ENCODE measurements at regions not wholly inside any gene's neighbourhood (a gene's known extent, or its start where the extent isn't known, plus 50 kb on each side); places are given as distances from the start of the nearest gene placed in this dataset.

- ChIA-PET POLR2A (no interaction called here), CTCF (interaction anchor here (0.9 to 14.3 kb wide), 12 partner anchors 7 to 461 kb away, joined by 3 to 651 read pairs (median 12); no protein-coding TSS in a partner anchor)
Observed at GRCh38 chr2:41867553-41867952, 180.3 kb upstream of the PKDCC start.

GRCh38 chr2:41869542-41870264 is 178.1 kb upstream of the PKDCC start:
- DNase-seq (ENCODE audit: extremely low spot score): peak; percentile 77
- ChIA-PET CTCF (interaction anchor here (0.7 to 14.3 kb wide), 44 partner anchors 9 to 490 kb away, joined by 3 to 651 read pairs (median 5); no protein-coding TSS in a partner anchor), POLR2A (no interaction called here)
- TF ChIP-seq CTCF (IDR thresholded peaks at IDR 0.05; ENCODE audit: control extremely low read depth, extremely low read depth, low read depth, missing control alignments): peak; percentile 76

More at GRCh38 chr2:41867553-41867952, 180.3 kb upstream of the PKDCC start:
- no peak for TF ChIP-seq CTCF (IDR thresholded peaks at IDR 0.05; ENCODE audit: control extremely low read depth, extremely low read depth, low read depth, missing control alignments)
- no peak for DNase-seq (ENCODE audit: extremely low spot score)

GRCh38 chr2:41870265-41870585 is 177.6 kb upstream of the PKDCC start:
- POLR2A ChIA-PET: no interaction called here
- no peak for TF ChIP-seq CTCF (IDR thresholded peaks at IDR 0.05; ENCODE audit: control extremely low read depth, extremely low read depth, low read depth, missing control alignments)
- no peak for DNase-seq (ENCODE audit: extremely low spot score)
- CTCF ChIA-PET: interaction anchor here (0.7 to 14.3 kb wide), 42 partner anchors 10 to 489 kb away, joined by 3 to 651 read pairs (median 5); no protein-coding TSS in a partner anchor

- no peak for DNase-seq (ENCODE audit: extremely low spot score)
- POLR2A ChIA-PET: no interaction called here
- CTCF ChIA-PET: interaction anchor here (0.7 to 14.3 kb wide), 23 partner anchors 10 to 457 kb away, joined by 3 to 651 read pairs (median 14); no protein-coding TSS in a partner anchor
- no peak for TF ChIP-seq CTCF (IDR thresholded peaks at IDR 0.05; ENCODE audit: control extremely low read depth, extremely low read depth, low read depth, missing control alignments)
Observed at GRCh38 chr2:41871080-41871479, 176.7 kb upstream of the PKDCC start.

- ChIA-PET POLR2A (no interaction called here), CTCF (interaction anchor here (0.8 to 14.3 kb wide), 15 partner anchors 8 to 456 kb away, joined by 3 to 651 read pairs (median 17); no protein-coding TSS in a partner anchor)
- no peak for TF ChIP-seq CTCF (IDR thresholded peaks at IDR 0.05; ENCODE audit: control extremely low read depth, extremely low read depth, low read depth, missing control alignments)
- DNase-seq (ENCODE audit: extremely low spot score): no peak
Observed at GRCh38 chr2:41872646-41873045, 175.2 kb upstream of the PKDCC start.

GRCh38 chr2:41873102-41874031 is 174.5 kb upstream of the PKDCC start:
- DNase-seq (ENCODE audit: extremely low spot score): no peak
- ChIA-PET POLR2A (no interaction called here), CTCF (interaction anchor here (1.0 to 14.3 kb wide), 11 partner anchors 13 to 225 kb away, joined by 3 to 651 read pairs (median 17); no protein-coding TSS in a partner anchor)
- TF ChIP-seq CTCF (IDR thresholded peaks at IDR 0.05; ENCODE audit: control extremely low read depth, extremely low read depth, low read depth, missing control alignments): no peak

Data from GM10248 (cell line).